Fibroblast of lung (primary cell): ENCODE measurements at regions not wholly inside any gene's neighbourhood (a gene's known extent, or its start where the extent isn't known, plus 50 kb on each side); places are given as distances from the start of the nearest gene placed in this dataset.

ENCODE experiments used
- CTCF ChIP-seq, 2 donors: IDR thresholded peaks in 1 of 2; conservative IDR thresholded peaks in 1 of 2; 1 replicate in 1 of 2; 2 replicates in 1 of 2; pipeline ENCODE4 v1.5.1; 2011 to 2012; ENCODE audit warnings: low read length in 2 of 2, control low read depth in 1 of 2, inconsistent platforms in 1 of 2, low read depth in 1 of 2, mild to moderate bottlenecking in 1 of 2
- EZH2 ChIP-seq: IDR thresholded peaks from 2 replicates; pipeline ENCODE4 v1.5.1; 2012; ENCODE audit warnings: low read length, control low read depth, mild to moderate bottlenecking; ENCODE audit errors: missing control alignments

DNA sequence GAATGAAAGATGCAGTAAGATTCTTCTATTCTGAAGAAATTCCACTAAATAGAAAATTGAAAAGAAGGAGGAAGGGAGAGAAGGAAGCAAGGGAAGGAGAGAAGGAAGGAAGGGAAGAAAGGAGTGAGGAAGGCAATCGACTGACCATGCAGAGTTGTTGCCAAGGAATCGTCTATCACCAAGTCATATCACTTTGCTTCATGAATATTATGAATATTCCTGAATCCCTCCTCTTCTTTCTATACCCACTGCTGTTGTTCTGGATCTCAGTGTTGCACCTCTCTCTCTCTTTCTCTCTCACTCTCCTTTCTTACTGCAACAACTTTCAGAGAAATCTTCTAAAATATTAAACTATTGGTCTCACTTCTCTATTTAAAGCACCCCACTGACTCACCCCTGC, 222.4 kb downstream of the IPO8 start:
- TF ChIP-seq CTCF (conservative IDR thresholded peaks at IDR 0.05 in 1 of 2, IDR thresholded peaks at IDR 0.05 in 1 of 2; ENCODE audit: low read depth in 1 of 2, low read length in 2 of 2) (no peak), EZH2 (no peak)
